ENCODE measurements at regions not wholly inside any gene's neighbourhood (a gene's known extent, or its start where the extent isn't known, plus 50 kb on each side); places are given as distances from the start of the nearest gene placed in this dataset.

- no peak for TF ChIP-seq CTCF (IDR thresholded peaks at IDR 0.05; ENCODE audit: borderline replicate concordance, control extremely low read depth, extremely low read depth, insufficient read depth, missing control alignments)
- in situ Hi-C loops (cut with MboI; ENCODE audit: low sequenced_read_pairs, unreplicated experiment), result no loop called here
- DNase-seq (ENCODE audit: low spot score), result no peak
Measured at GRCh38 chr11:70570693-70571395, 172.5 kb downstream of the CTTN start.

- no peak for DNase-seq (ENCODE audit: low spot score)
- in situ Hi-C loops (cut with MboI; ENCODE audit: low sequenced_read_pairs, unreplicated experiment), result no loop called here
- TF ChIP-seq CTCF (IDR thresholded peaks at IDR 0.05; ENCODE audit: borderline replicate concordance, control extremely low read depth, extremely low read depth, insufficient read depth, missing control alignments), result no peak
Measured at GRCh38 chr11:70572974-70573260, 174.6 kb downstream of the CTTN start.

DNA sequence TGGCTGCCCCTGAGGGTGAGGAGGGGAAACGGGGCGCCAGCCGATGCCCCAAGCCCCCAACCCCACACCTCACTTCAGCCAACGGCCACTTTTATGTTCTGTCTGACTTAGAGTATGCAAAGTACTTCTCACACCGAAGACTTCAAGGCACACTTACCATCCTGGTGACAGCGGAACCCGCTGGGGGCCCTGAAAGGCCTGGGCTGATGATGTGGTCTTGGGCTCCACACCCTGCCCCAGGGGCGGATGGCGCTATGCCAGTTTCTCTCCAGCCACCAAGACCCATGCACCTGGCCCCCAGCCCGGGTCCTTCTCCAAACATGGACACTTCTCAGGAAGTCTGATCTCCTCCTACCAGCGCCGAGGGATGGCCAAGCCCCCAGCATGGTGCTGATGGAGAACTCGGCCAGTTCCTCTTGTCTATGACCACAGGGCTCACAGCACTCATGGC lies 175.4 kb downstream of the CTTN start:
- in situ Hi-C loops (cut with MboI; ENCODE audit: low sequenced_read_pairs, unreplicated experiment), result no loop called here
- no peak for TF ChIP-seq CTCF (IDR thresholded peaks at IDR 0.05; ENCODE audit: borderline replicate concordance, control extremely low read depth, extremely low read depth, insufficient read depth, missing control alignments)
- DNase-seq (ENCODE audit: low spot score), result no peak

- DNase-seq (ENCODE audit: low spot score), result no peak
- in situ Hi-C loops (cut with MboI; ENCODE audit: low sequenced_read_pairs, unreplicated experiment), result no loop called here
Measured at GRCh38 chr11:70574725-70575347, 176.5 kb downstream of the CTTN start.

DNA sequence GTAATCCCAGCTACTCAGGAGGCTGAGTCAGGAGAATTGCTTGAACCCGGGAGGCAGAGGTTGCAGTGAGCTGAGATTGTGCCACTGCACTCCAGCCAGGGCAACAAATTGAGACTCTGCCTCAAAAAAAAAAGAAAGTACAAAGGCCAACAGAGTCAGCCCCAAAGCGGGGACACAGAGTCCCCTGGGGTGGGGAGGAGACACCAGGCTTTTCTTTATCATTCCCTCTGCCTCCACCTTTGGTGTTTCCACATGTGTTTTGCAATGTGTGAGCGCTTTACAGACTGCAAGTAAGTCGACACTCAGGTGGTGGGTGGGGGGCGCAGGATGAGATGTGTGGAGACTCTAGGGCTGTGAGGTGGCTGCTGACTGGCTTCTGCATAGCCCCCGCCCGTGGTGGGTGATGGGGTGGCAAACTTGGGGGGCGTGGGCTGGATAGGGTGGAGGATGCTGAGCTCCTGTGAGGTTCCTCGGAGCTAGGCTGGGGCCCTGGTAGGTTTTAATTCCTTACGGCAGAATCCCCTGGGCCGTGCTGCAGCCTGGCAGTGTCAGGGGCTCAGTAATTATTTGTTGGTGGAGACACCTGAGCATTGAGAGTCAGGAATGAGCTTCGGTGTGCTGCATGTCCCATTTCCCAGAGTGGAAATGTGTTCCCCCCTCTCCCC lies 177.2 kb downstream of the CTTN start:
- TF ChIP-seq CTCF (IDR thresholded peaks at IDR 0.05; ENCODE audit: borderline replicate concordance, control extremely low read depth, extremely low read depth, insufficient read depth, missing control alignments), result no peak
- in situ Hi-C loops (cut with MboI; ENCODE audit: low sequenced_read_pairs, unreplicated experiment), result no loop called here
- no peak for DNase-seq (ENCODE audit: low spot score)

More at GRCh38 chr11:70574725-70575347, 176.5 kb downstream of the CTTN start:
- TF ChIP-seq CTCF (IDR thresholded peaks at IDR 0.05; ENCODE audit: borderline replicate concordance, control extremely low read depth, extremely low read depth, insufficient read depth, missing control alignments), result no peak

DNA sequence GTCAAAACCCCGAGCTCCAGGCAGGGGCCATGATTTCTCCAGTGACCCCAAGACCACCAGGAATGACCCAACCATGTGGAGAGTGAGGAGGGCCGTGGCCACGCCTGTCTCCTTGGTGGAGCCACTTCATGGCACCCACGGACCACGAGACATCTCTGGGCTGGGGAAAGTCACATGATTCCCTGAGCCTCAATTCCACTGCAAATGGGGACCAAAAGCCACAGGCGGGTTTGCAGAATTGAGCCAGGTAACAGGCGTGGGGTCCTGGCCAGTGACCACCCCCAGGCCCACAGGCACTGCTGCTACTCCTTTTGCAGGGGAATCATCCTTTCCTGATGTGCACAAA lies 178.9 kb downstream of the CTTN start:
- DNase-seq (ENCODE audit: low spot score), result no peak
- in situ Hi-C loops (cut with MboI; ENCODE audit: low sequenced_read_pairs, unreplicated experiment), result no loop called here
- no peak for TF ChIP-seq CTCF (IDR thresholded peaks at IDR 0.05; ENCODE audit: borderline replicate concordance, control extremely low read depth, extremely low read depth, insufficient read depth, missing control alignments)
